ENCODE measurements at regions not wholly inside any gene's neighbourhood (a gene's known extent, or its start where the extent isn't known, plus 50 kb on each side); places are given as distances from the start of the nearest gene placed in this dataset.

DNA sequence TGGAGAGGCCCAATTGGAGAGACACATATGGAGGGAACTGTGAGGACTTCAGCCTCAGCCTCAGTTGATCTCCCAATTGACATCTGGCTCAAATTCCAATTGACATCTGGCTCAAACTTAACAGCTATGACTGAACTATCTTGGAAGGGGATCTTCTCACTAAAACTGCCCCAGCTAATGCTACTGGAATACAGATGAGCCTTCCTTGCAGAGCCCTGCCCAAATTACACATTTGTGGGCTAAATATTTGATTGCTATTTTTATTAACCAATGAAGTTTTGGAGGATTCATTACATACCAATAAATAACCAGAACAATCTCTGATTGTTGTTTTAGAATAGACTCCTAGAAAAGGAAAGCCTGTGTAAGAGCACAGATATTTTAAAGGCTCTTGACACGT, 189.0 kb upstream of the THUMPD2 start:
- H3K9me3 ChIP-seq (ENCODE audit: insufficient read depth in 2 of 2, low read depth in 1 of 2, low read length in 1 of 2), result peaks cover 0 to 4% of the 10 kb centered on the region in 2 experiments; a peak in 1 of 4 replicates
- ChIA-PET POLR2A (ENCODE audit: partially characterized antibody) (no interaction called here), CTCF (ENCODE audit: partially characterized antibody) (interaction anchor here (0.6 kb wide), 1 partner anchor 119 kb away, joined by 3 read pairs; no protein-coding TSS in a partner anchor)
- no peaks in the 10 kb centered on the region for H4K20me1 ChIP-seq (replicated peaks in 1 of 2; ENCODE audit: control insufficient read depth in 1 of 2, insufficient read depth in 2 of 2, low read length in 2 of 2)
- DNase-seq (ENCODE audit: low read depth in 1 of 2, low spot score in 2 of 2) (no peak), FAIRE-seq (no peak)
- H3K4me2 ChIP-seq (ENCODE audit: insufficient read depth in 1 of 2, low read depth in 2 of 2, low read length in 2 of 2), result no peak overlapping the region
- no peaks in the 10 kb centered on the region for H3K27me3 ChIP-seq (replicated peaks in 1 of 4; ENCODE audit: control insufficient read depth in 3 of 4, extremely low read depth in 1 of 4, insufficient read depth in 3 of 4, low read length in 3 of 4)
- no peak overlapping the region for H4K8ac ChIP-seq (ENCODE audit: extremely low read depth, insufficient read depth, low read length)
- no peak overlapping the region for H3K27ac ChIP-seq (ENCODE audit: low read depth, low read length)
- H3K23me2 ChIP-seq (ENCODE audit: low read depth, low read length), result no peaks in the 10 kb centered on the region
- H2BK12ac ChIP-seq (ENCODE audit: low read depth, low read length), result no peak overlapping the region
- no peak overlapping the region for H2AFZ ChIP-seq (ENCODE audit: low read length)
- no peak overlapping the region for H4K91ac ChIP-seq (replicated peaks; ENCODE audit: insufficient read length, low read length)
- no peak overlapping the region for H3K9ac ChIP-seq (replicated peaks in 1 of 4; ENCODE audit: extremely low read depth in 1 of 4, low read depth in 3 of 4, low read length in 3 of 4)
- H3K79me1 ChIP-seq (ENCODE audit: low read depth, low read length), result no peaks in the 10 kb centered on the region
- H3K14ac ChIP-seq (ENCODE audit: insufficient read length), result no peak overlapping the region
- no peak overlapping the region for H2BK15ac ChIP-seq (ENCODE audit: low read length)
- H3K23ac ChIP-seq (ENCODE audit: insufficient read length), result no peak overlapping the region
- no peak overlapping the region for H4K5ac ChIP-seq (ENCODE audit: insufficient read length, low read depth, low read length)
- H3K56ac ChIP-seq (replicated peaks; ENCODE audit: insufficient read length, low read depth, low read length), result no peak overlapping the region
- H3K18ac ChIP-seq (ENCODE audit: extremely low read depth, low read length), result no peak overlapping the region
- H2BK20ac ChIP-seq (ENCODE audit: low read length), result no peak overlapping the region
- H3K4me3 ChIP-seq (ENCODE audit: extremely low read depth in 1 of 4, insufficient read depth in 2 of 4, low read depth in 3 of 4, low read length in 4 of 4), result no peak overlapping the region
- H2BK5ac ChIP-seq (ENCODE audit: low read depth, low read length), result no peak overlapping the region
- no peaks in the 10 kb centered on the region for H3K79me2 ChIP-seq (ENCODE audit: control insufficient read depth in 1 of 2, insufficient read depth in 2 of 2, low read length in 2 of 2)
- 94% methylated on average over 1 of the region's 1 CpG; no CpG with 5 or more reads in 1 of the 2 experiments for WGBS, 2 experiments (ENCODE audit: extremely low coverage in 1 of 2, insufficient coverage in 1 of 2, insufficient read length in 1 of 2, insufficient replicate concordance in 2 of 2, low coverage in 1 of 2, low lambda C conversion rate in 2 of 2, missing lambda C conversion rate in 1 of 2)
- H3K4me1 ChIP-seq (replicated peaks in 1 of 4; ENCODE audit: control insufficient read depth in 3 of 4, insufficient read depth in 4 of 4, low read length in 3 of 4), result no peaks in the 10 kb centered on the region
- H2BK120ac ChIP-seq (replicated peaks; ENCODE audit: low read depth, low read length), result no peak overlapping the region
- no peaks in the 10 kb centered on the region; a peak in 1 of 8 replicates for H3K36me3 ChIP-seq (ENCODE audit: control insufficient read depth in 2 of 4, insufficient read depth in 4 of 4, low read length in 3 of 4)
- no peak overlapping the region for H3K4ac ChIP-seq (replicated peaks; ENCODE audit: insufficient read length, low read depth, low read length)
- no peak overlapping the region for H2AK5ac ChIP-seq (ENCODE audit: low read depth, low read length)
- TF ChIP-seq KDM5A (IDR thresholded peaks at IDR 0.05; ENCODE audit: low read length), result no peak
- TF ChIP-seq RNF2 (IDR thresholded peaks at IDR 0.05; ENCODE audit: borderline replicate concordance, low read depth, low read length, missing control alignments, poor library complexity, severe bottlenecking), result no peak
- no peak for TF ChIP-seq CTBP2 (IDR thresholded peaks at IDR 0.05; ENCODE audit: borderline replicate concordance, insufficient read depth, insufficient read length, low read length)
- no peak for TF ChIP-seq POU5F1 (IDR thresholded peaks at IDR 0.05; ENCODE audit: low read depth, low read length)
- no peak for TF ChIP-seq JUND (IDR thresholded peaks at IDR 0.05; ENCODE audit: low read length)
- TF ChIP-seq EGR1 (IDR thresholded peaks at IDR 0.05; ENCODE audit: borderline replicate concordance, low read depth, low read length), result no peak
- TF ChIP-seq CEBPB (IDR thresholded peaks at IDR 0.05; ENCODE audit: low read depth, low read length), result no peak
- no peak for TF ChIP-seq KDM1A (IDR thresholded peaks at IDR 0.05; ENCODE audit: borderline replicate concordance, low read length)
- TF ChIP-seq CBX5 (IDR thresholded peaks at IDR 0.05; ENCODE audit: low read depth, low read length), result no peak

All from H1 (cell line).